GM13976 (cell line): ENCODE measurements at regions not wholly inside any gene's neighbourhood (a gene's known extent, or its start where the extent isn't known, plus 50 kb on each side); places are given as distances from the start of the nearest gene placed in this dataset.

Experiments used
- DNase-seq: peaks from one replicate; pipeline ENCODE4 v3.0.0; 2012; ENCODE audit warnings: low spot score
- in situ Hi-C: fragments of 300-500 bp; cut with MboI; formaldehyde crosslinking; loops from one replicate; pipeline ENCODE4 v1.12.0; 2022; ENCODE audit warnings: low sequenced_read_pairs, mixed read lengths, inconsistent platforms; ENCODE audit not compliant: unreplicated experiment
- TF ChIP-seq, protein P1 (sequence below): IDR thresholded peaks from 2 replicates; pipeline ENCODE4 v1.5.1; 2012; ENCODE audit warnings: borderline replicate concordance, mild to moderate bottlenecking; ENCODE audit not compliant: insufficient read depth; ENCODE audit errors: extremely low read depth, missing control alignments, control extremely low read depth

DNA sequence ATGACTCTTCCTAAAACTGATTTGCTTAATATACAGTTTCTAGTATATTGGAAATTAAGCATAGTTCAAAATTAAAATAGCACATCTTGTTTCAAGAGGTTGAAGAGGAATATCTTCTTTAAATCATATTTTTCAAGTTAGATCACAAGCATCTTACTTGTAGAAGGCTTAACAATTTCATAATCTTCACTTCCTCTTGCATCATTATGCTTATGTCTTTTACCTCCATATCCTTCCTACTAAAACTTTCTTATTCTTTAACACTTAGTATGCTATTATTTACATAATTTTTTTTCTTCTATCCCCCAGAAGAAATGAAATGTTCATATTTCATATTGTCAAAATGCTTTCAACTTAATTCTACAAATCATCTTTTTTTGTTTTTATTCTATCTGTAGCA, 1354.9 kb upstream of the TMEFF2 start:
- in situ Hi-C loops = no loop called here
- TF ChIP-seq, protein P1, sequence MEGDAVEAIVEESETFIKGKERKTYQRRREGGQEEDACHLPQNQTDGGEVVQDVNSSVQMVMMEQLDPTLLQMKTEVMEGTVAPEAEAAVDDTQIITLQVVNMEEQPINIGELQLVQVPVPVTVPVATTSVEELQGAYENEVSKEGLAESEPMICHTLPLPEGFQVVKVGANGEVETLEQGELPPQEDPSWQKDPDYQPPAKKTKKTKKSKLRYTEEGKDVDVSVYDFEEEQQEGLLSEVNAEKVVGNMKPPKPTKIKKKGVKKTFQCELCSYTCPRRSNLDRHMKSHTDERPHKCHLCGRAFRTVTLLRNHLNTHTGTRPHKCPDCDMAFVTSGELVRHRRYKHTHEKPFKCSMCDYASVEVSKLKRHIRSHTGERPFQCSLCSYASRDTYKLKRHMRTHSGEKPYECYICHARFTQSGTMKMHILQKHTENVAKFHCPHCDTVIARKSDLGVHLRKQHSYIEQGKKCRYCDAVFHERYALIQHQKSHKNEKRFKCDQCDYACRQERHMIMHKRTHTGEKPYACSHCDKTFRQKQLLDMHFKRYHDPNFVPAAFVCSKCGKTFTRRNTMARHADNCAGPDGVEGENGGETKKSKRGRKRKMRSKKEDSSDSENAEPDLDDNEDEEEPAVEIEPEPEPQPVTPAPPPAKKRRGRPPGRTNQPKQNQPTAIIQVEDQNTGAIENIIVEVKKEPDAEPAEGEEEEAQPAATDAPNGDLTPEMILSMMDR = no peak
- DNase-seq = no peak

DNA sequence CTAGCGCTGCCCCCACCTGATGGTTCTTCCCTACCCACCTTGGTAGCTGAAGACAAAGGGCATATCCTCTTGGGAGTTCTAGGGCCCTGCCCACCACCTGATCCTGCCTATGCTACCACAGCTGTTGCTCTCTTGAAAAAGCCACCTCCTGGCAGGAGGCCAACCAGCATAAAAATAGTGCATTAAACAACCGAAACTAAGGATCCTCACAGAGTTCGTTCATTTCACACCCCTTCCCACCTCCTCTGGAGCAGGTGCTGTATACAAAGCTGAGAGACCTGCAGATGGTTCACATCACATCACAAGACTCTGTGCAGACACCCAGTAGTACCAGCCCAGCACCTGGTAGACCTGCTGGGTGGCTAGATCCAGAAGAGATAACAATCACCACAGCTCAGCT, 1348.0 kb upstream of the TMEFF2 start:
- TF ChIP-seq, protein P1 = no peak
- in situ Hi-C loops = no loop called here
- no peak for DNase-seq

DNA sequence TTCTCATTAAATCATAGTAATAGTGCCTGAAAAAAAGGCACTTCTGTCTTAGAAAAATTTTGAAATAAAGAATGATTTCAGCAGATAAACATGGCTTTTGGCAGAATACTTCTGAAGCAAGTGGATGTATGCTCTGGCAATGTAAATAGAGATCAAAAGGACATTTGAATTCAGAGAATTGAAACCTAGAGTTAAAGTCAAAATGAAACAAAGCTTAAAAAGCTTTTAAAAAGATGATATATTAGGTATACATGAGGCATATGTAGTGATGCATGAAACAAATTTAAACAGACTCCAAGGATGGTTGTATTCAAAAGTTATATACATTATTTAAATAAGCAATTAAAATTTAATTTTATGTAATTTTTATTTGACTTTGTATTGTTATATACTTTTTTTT, 1344.5 kb upstream of the TMEFF2 start:
- DNase-seq = peak; percentile 34
- in situ Hi-C loops = no loop called here
- TF ChIP-seq, protein P1 = no peak

DNA sequence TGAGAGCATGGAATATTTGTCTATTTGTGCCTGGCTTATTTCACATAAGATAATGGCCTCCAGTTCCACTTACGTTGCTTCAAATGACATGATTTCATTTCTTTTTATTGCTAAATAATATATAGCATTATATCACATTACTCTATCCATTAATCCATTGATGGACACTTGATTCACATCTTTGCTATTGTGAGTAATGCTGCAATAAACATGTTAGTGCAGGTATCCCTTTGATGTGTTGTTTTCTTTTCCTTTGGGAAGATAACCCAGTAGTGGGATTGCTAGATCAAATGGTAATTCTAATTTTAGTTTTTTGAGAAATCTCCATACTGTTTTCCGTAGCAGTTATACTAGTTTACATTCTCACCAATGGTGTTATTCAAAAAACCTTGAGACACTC, 1343.3 kb upstream of the TMEFF2 start:
- TF ChIP-seq, protein P1 = no peak
- in situ Hi-C loops = no loop called here
- DNase-seq = no peak

DNA sequence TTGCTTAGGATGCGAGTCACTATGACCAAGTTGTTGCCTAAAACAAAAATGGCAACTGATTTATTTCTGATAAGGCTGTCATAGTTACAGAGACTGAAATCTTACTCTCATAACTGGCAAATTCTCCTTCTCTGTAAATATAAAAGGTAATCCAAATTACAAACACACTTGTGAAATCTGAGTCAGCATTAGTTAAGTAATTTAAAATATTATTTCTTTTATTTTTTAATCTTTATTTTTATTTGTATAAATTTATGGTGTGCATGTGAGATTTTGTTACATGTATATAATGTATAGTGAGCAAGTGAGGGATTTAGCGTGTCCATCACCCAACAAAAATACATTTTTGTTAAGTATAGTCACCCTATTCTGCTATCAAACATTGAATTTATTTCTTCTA, 1342.8 kb upstream of the TMEFF2 start:
- no peak for DNase-seq
- TF ChIP-seq, protein P1 = no peak
- in situ Hi-C loops = no loop called here

DNA sequence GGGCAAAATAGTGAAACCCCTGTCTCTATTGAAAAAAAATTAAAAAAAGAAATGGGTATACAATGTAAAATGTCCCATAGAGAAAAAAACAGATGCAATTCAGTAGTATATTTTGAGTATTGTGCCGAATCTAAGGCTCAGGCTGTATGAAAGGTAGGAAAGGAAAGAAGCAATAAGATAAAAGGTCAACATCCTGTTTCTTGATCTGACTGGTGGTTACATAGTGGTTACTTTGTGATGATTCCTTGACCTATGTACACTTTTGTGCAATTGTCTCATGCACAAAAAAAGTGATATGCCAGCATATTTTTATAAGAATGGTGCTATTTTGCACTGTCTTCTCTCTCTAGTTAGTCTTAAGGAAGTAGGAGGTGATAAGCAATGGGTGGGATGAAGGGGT, 1333.7 kb upstream of the TMEFF2 start:
- in situ Hi-C loops = no loop called here
- DNase-seq = no peak
- TF ChIP-seq, protein P1 = no peak

DNA sequence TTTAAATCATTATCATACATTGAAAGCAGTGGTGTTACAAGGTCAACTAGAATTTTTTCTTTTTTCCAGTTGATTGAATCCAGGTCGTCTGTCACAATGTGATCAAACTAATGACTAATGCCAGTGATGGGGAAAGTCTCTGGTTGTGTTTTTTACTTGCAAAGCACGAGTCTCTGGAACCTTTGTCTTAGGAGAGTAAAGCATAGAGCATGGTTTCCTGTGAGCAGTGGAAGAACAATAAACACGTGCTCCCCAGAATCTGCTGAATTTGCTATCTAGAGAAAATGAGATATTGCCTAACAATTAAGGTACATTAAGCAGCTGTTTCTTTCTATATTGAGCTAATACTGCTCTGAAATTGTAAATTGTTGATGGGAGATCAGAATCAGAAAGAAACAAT, 1332.4 kb upstream of the TMEFF2 start:
- in situ Hi-C loops = no loop called here
- TF ChIP-seq, protein P1 = no peak
- no peak for DNase-seq
